Fibroblast of villous mesenchyme (primary cell): ENCODE measurements at regions not wholly inside any gene's neighbourhood (a gene's known extent, or its start where the extent isn't known, plus 50 kb on each side); places are given as distances from the start of the nearest gene placed in this dataset.

Source experiments
- DNase-seq: peaks from one replicate; pipeline ENCODE4 v3.0.0-alpha.2; 2010; ENCODE audit warnings: low read depth
- H3K4me3 ChIP-seq: 2 replicates; pipeline ENCODE4 v1.5.1; 2011; ENCODE audit warnings: low read depth, mild to moderate bottlenecking, low read length
- CTCF ChIP-seq: IDR thresholded peaks from 2 replicates; pipeline ENCODE4 v1.5.1; 2012; ENCODE audit warnings: low read depth, mild to moderate bottlenecking, low read length; ENCODE audit not compliant: insufficient read depth

DNA sequence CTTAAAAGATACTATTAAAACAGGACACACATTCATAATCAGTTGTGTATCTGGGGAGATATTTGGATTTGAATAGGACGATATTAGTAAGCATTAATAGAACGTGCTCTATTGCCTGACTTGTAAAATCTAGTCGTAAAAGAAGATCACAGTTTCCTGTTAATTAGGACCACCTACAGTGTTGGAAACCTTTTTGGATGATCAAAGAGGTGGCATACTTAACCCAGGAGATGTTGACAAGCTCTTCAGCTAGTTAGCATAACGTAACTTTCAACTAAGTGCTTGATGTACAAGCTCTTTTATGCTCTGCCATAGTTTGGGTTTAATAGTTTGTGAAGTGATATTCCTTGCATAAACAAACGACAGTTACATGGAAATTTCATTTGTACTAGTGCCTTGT is 293.3 kb upstream of the NR5A2 start:
- no peak for DNase-seq
- TF ChIP-seq CTCF: no peak
- H3K4me3 ChIP-seq: no peak overlapping the region

- no peak overlapping the region for H3K4me3 ChIP-seq
- no peak for TF ChIP-seq CTCF
- DNase-seq: no peak
These were observed 291.9 kb upstream of the NR5A2 start for GRCh38 chr1:199735660-199736059.

GRCh38 chr1:199736646-199737045 is 290.9 kb upstream of the NR5A2 start:
- TF ChIP-seq CTCF: no peak
- DNase-seq: no peak
- H3K4me3 ChIP-seq: no peak overlapping the region

DNA sequence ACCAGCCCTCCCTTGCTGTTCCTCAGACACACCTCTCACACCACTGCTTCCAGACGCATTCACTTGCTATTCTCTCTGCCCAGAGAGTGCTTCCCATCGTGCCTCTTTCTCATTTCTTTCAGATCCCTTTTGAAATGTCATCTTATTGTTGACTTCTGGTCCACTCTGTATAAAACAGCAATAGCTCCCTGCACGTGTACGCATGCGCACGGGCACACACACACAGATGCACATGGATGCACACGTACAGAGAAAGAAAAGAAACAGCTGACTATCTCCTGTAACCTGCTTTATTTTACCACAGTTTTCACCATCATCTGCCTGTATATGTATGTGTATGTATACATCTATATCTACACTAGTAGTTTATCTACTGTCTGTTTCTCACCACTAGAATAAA is 285.9 kb upstream of the NR5A2 start:
- DNase-seq: no peak
- TF ChIP-seq CTCF: no peak
- H3K4me3 ChIP-seq: no peak overlapping the region

DNA sequence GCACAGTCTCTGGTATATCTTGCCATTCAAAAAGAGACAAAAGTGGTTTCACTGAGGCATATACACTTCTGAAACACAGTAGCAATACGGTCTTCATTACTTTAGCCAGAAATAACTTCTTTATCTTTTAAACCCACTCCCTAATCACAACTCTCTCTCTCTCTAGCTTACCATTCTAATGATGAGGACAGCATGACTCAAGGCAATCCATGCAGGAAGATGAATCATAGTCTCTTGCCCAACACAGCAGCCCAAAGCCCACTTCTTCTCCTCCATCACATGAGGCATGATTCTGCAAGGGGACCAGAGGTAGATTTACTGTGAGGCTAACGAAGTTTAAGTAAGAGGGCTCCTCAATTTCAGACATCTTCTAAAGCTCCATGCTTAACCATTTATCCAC is 285.0 kb upstream of the NR5A2 start:
- H3K4me3 ChIP-seq: no peak overlapping the region
- no peak for TF ChIP-seq CTCF
- DNase-seq: peak; percentile 86

DNA sequence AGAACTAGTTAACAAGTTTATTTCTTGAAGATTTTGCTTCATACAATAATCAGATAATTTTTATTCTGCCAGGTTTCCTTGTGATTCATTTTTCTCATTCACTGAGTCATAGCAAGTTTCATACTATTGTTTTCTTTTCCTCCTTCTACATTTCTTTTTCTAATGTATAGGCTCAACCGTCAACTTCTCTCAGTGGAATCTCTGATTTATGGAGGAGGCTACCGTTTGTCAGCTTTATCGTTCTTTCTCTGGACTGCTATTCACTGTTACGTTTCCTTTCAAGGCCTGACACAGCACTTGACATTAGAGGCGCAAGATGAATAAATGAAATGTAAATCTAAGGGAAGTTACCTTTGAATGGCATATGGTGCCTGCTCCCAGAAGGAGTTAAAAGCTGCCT is 284.3 kb upstream of the NR5A2 start:
- H3K4me3 ChIP-seq: no peak overlapping the region
- TF ChIP-seq CTCF: no peak
- DNase-seq: no peak

DNA sequence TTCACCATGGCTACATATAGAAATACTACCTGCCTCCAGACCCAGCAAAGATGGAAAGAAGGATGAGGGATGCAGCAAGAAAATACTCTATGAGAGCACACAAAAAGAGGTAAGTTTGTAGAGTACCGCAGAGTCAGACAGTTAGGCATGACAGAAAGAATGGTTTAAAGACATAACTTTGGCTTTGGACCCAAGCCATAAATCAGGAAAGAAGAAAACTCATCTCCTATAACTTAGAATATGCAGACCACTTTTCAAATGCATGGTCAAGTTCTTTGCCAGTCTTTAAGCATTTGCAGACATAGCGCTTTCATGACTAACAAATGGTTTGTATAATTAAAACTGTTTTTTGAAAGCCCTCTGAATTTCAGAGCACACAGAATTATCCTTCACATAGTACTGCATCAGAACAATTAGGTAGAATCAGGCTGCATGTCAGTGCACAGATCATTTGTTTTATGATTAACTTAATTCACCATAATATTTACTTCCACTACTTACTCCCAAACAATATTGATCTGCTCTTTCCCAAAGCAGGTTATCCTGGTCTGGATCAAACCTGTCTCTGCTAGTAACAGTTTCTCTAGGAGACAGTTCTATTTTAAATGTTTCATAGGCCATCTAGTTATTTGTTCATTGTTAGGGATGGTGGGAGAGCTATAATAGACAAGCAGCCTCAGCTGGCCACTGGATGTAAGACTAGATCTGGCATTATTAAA is 280.7 kb upstream of the NR5A2 start:
- no peak overlapping the region for H3K4me3 ChIP-seq
- DNase-seq: no peak
- TF ChIP-seq CTCF: no peak
